Tibial nerve (tissue), 3 donors: ENCODE measurements at regions not wholly inside any gene's neighbourhood (a gene's known extent, or its start where the extent isn't known, plus 50 kb on each side); places are given as distances from the start of the nearest gene placed in this dataset.

Experiments
- CTCF ChIP-seq, 5 experiments: fragments of 200-600 bp in 3 of 5; fragments of 450-650 bp in 2 of 5; sonication (generic) in 3 of 5; IDR thresholded peaks; one replicate each; pipeline ENCODE4 v1.5.1; 2016 to 2019; ENCODE audit warnings: antibody characterized with exemption in 5 of 5, mild to moderate bottlenecking in 3 of 5, moderate library complexity in 2 of 5
- POLR2A ChIP-seq, 2 donors: fragments of 450-650 bp; IDR thresholded peaks; one replicate each; pipeline ENCODE4 v1.6.1; 2017; ENCODE audit warnings: antibody characterized with exemption in 2 of 2, mild to moderate bottlenecking in 2 of 2, moderate library complexity in 2 of 2

DNA sequence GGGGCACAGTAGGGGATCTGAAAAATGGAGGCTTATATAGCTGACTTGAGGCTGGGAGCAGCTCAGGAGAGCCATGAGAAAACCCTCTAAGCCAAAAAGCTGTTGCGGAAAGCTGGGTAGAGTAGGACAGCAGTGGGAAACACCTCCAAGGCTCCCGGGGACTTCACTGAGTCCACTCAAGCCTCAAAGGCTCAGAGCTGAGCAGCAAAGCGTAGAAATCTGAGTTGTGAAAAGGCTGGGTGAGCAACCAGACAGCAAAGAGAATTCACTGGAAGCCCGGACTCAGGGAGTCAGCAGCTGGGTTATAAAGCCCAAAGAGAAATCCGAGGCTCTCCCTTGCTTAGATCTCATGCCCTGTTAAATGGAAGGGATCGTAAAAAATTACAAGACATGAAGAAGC lies 905.0 kb downstream of the EFNB2 start:
- TF ChIP-seq POLR2A (IDR thresholded peaks at IDR 0.05) (no peak), CTCF (IDR thresholded peaks at IDR 0.05) (no peak)
